IPS-18a (cell line): ENCODE measurements at regions not wholly inside any gene's neighbourhood (a gene's known extent, or its start where the extent isn't known, plus 50 kb on each side); places are given as distances from the start of the nearest gene placed in this dataset.

ENCODE experiments used
- H3K27ac ChIP-seq: one replicate; pipeline ENCODE4 v1.5.1; 2013; ENCODE audit warnings: low read length
- H3K27me3 ChIP-seq: one replicate; pipeline ENCODE4 v1.6.1; 2013; ENCODE audit warnings: mild to moderate bottlenecking, low read length; ENCODE audit not compliant: control insufficient read depth, insufficient read depth
- H3K36me3 ChIP-seq: one replicate; pipeline ENCODE4 v1.6.1; 2013; ENCODE audit warnings: low read depth, low read length; ENCODE audit not compliant: control insufficient read depth
- H3K4me1 ChIP-seq: one replicate; pipeline ENCODE4 v1.6.1; 2013; ENCODE audit warnings: low read depth, low read length; ENCODE audit not compliant: control insufficient read depth
- H3K4me3 ChIP-seq: one replicate; pipeline ENCODE4 v1.5.1; 2013; ENCODE audit warnings: low read length
- H3K9ac ChIP-seq: one replicate; pipeline ENCODE4 v1.6.1; 2013; ENCODE audit warnings: mild to moderate bottlenecking, low read length, moderate library complexity
- H3K9me3 ChIP-seq: one replicate; pipeline ENCODE4 v1.6.1; 2013; ENCODE audit warnings: low read depth, low read length; ENCODE audit not compliant: control insufficient read depth

DNA sequence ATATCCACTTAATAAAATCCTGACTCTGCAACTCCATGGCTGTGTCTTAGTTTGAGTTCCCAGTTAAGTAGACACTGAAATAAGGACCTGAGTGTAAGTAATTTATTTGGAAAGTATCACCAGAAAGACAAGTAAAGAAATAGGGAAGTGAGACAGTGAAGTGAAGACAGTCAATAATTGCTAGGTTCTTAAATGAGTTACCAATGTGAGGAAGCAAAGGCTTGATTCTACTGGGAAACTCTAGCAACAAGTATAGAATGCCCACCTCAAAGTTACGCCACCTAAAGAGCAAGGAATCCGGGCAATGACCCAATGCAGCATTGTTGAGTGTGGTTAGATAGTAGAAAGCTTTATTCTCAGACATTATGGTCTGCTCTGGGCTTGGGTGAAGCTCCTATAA is 383.9 kb downstream of the TLR4 start:
- Histone ChIP-seq H3K36me3 (no peaks in the 10 kb centered on the region), H3K4me3 (no peak overlapping the region), H3K27me3 (no peaks in the 10 kb centered on the region), H3K9ac (no peak overlapping the region), H3K4me1 (no peaks in the 10 kb centered on the region), H3K9me3 (no peaks in the 10 kb centered on the region), H3K27ac (no peak overlapping the region)

DNA sequence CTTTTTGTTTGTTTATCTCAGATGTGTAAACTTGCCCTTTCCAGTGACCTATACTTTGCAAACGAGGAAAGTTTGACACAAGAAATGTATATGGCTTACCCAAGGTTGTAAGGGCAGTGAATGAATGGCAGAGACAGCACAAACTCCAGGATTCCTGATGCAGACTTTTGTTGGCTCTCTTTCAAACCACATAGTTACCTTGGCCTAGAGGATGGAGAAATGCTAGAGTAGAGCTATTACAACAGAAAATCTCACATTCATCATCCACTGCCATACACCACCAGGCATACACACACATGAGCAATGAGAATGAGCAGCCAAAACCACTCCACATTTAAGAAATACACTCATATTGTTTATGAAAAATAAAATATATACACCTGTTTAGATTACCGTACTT is 387.0 kb downstream of the TLR4 start:
- Histone ChIP-seq H3K9ac (no peak overlapping the region), H3K36me3 (no peaks in the 10 kb centered on the region), H3K4me3 (no peak overlapping the region), H3K27ac (no peak overlapping the region), H3K27me3 (no peaks in the 10 kb centered on the region), H3K4me1 (no peaks in the 10 kb centered on the region), H3K9me3 (no peaks in the 10 kb centered on the region)

DNA sequence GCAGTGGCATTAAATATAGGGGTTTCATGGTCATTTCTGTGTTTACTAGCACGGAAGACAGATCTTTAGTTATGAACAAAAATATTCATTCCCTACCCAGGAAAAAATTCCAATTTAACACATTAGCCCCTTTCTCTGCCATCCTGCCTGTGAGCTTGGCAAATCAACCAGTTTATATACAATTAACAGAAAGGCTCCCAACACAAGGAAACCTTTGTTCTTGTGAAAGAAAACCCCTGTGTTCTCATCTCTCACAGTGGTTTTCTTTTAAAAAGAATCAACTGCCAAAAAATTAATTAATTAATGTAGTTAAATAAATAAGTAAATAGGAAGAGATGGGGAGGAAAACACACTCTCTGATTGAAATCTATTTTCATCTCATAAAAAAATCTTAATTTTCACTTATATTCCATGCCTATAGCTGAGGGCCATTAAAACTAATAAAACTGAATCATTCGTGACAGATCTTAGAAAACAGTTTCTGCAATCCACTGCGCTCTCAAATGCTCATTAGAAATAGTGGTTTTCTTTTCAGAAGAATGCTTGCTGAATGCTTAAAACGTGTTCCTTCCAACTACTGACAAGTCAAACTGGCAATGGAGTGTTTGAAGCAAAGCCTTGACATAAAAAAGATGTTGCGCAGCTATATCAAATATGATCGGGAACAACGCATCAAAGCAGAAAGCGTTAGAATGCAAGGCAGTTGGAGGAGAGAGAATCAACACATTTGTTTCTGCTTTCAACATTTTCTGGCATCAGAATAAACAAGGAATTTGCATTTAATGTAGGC is 387.7 kb downstream of the TLR4 start:
- H3K27ac ChIP-seq: no peak overlapping the region
- no peak overlapping the region for H3K9ac ChIP-seq
- H3K36me3 ChIP-seq: no peaks in the 10 kb centered on the region
- no peaks in the 10 kb centered on the region for H3K4me1 ChIP-seq
- H3K9me3 ChIP-seq: no peaks in the 10 kb centered on the region
- H3K27me3 ChIP-seq: no peaks in the 10 kb centered on the region
- no peak overlapping the region for H3K4me3 ChIP-seq

DNA sequence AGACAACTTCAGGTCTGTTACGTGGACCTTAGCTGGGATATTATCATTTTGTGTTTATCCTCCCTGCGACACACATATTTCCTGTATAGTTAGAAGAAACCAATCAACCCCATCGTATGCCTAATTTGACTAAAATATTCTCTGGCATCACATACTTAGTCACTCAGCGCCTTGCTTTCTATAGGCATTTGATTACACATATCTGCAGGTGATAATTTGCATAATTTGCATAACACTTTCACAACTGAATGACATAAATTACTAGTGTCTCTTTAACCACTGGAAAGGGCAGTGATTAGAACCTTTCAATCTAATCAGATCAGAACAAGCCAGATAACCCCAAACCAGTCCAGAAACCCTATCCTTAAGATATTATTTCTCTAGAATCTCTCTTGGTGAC is 390.2 kb downstream of the TLR4 start:
- no peaks in the 10 kb centered on the region for H3K9me3 ChIP-seq
- no peaks in the 10 kb centered on the region for H3K4me1 ChIP-seq
- H3K4me3 ChIP-seq: no peak overlapping the region
- H3K27ac ChIP-seq: no peak overlapping the region
- no peak overlapping the region for H3K9ac ChIP-seq
- no peaks in the 10 kb centered on the region for H3K36me3 ChIP-seq
- H3K27me3 ChIP-seq: no peaks in the 10 kb centered on the region

DNA sequence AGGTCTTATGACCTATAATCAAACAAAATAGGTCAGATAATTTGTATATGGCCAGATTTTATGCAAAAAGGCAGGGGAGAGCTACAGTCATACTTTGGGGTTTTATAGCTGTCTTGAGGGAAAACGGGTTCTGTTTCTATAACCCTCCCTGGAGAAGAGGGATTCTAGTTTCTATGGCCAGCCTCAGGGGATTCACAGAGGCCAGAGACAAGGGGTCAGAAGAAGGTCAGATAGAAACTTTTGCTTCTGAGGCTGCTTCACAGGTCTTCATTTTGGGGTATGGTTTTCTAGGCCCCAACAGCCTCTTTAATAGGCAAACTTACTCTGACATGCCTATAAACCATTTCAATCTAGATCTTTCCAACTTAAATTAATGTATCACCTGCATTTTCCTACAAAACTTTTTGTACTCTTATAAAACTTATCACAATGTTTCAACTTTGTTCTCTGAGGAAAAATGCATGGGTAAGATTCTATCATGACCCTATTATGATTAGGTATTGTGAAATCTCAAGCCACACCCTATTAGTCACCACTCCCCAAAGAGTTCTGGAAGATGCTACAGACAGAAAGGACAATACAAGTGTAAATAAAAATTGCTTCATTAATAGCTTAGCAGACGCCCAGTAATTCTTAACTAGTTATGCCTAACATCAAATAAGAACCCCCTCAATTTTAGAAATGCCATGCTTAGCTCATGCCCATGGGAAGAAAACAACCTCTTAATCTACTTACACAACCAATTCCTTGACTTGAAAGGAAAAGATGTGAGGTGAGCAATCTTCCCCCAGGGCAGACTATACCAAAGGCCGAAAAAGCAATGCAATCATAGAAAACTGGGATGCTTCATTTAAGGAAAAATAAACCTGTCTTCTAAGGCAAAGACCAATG is 396.6 kb downstream of the TLR4 start:
- H3K36me3 ChIP-seq: no peaks in the 10 kb centered on the region
- no peak overlapping the region for H3K9ac ChIP-seq
- H3K27ac ChIP-seq: no peak overlapping the region
- no peaks in the 10 kb centered on the region for H3K9me3 ChIP-seq
- H3K27me3 ChIP-seq: no peaks in the 10 kb centered on the region
- no peak overlapping the region for H3K4me3 ChIP-seq
- H3K4me1 ChIP-seq: no peaks in the 10 kb centered on the region

DNA sequence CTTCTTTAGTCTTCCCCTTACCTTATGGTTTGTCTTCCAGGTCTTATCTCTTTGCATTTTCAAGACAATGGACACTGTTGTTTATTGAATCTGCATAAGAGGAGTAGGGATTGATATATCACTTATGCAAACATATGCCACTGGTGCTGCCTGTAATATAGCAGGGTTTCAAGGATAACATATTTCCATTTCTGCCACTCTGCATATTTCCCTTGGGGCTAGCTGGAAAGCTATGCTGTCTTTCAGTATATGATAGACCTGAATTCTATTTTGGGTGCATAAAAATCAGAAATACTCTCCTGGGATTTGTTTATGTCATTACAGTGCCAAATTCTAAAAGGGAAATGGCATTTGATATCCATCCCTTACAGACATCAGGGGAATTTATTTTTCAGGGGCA is 400.2 kb downstream of the TLR4 start:
- Histone ChIP-seq H3K36me3 (no peaks in the 10 kb centered on the region), H3K4me1 (peaks cover under 1% of the 10 kb centered on the region), H3K9ac (no peak overlapping the region), H3K27ac (no peak overlapping the region), H3K9me3 (no peaks in the 10 kb centered on the region), H3K27me3 (no peaks in the 10 kb centered on the region), H3K4me3 (no peak overlapping the region)

DNA sequence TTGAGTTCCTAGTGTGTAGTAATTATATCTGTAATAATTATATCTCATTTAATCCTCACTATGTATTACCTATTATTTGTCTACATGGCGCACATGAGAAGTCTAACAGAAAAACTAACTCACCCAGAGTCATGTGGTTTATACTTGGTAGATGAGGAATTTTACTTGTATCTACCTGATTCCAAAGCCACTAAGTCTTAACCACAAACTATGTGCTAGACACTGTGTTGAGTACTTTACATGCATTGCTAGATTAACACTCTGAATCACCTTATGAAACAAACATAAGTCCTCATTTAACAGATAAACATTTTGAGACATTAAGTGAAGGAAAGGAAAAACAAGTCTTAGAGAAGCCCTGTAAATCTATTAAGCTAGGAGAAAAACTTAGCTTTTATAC is 404.8 kb downstream of the TLR4 start:
- no peaks in the 10 kb centered on the region for H3K36me3 ChIP-seq
- H3K9ac ChIP-seq: no peak overlapping the region
- no peaks in the 10 kb centered on the region for H3K27me3 ChIP-seq

DNA sequence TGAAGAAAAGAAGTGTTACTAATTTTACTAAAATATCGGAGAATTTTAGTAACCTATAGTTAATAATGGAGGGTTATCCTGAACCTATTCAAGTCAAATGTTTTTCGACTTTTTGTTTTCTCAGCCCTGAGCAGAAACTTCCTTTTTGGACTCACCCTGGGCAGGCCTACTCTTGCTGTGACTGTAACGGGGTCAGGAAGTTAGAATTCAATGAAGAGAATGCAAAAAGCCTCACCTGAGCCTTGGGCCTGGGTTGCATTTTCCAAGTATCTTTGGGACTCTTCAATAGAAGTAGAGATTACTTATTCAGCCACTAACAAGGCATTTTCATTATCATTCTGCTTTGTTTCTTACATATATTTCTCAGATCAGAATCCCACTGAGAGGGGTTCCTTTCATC is 405.3 kb downstream of the TLR4 start:
- H3K9ac ChIP-seq: no peak overlapping the region
- no peak overlapping the region for H3K4me3 ChIP-seq
- no peak overlapping the region for H3K27ac ChIP-seq
- no peaks in the 10 kb centered on the region for H3K27me3 ChIP-seq
- no peaks in the 10 kb centered on the region for H3K9me3 ChIP-seq
- H3K36me3 ChIP-seq: no peaks in the 10 kb centered on the region
- peaks cover 16% of the 10 kb centered on the region for H3K4me1 ChIP-seq

More for the DNA sequence above, 404.8 kb downstream of the TLR4 start:
- peaks cover 16% of the 10 kb centered on the region for H3K4me1 ChIP-seq
- no peak overlapping the region for H3K4me3 ChIP-seq
- H3K27ac ChIP-seq: no peak overlapping the region
- no peaks in the 10 kb centered on the region for H3K9me3 ChIP-seq

DNA sequence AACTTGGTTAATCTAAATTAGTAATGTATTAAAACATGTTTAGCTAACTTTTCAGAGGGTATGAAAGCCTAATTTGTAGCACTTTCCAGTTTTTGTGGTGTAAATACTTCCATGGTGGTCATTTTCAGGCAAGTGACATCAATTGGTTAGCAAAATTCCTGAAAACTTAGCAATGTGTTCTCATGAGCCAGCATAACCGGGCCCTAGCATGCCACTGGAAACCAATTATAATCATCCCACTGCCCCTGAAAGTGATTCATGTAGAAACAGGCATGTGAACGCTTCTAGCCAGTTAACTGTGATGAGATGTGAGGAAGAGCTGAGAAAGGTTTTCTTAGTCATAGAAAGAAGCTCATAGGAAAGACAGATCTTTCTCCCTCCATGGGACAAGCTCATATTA is 417.2 kb downstream of the TLR4 start:
- no peak overlapping the region for H3K27ac ChIP-seq
- H3K4me3 ChIP-seq: no peak overlapping the region
- no peaks in the 10 kb centered on the region for H3K36me3 ChIP-seq
- H3K27me3 ChIP-seq: no peaks in the 10 kb centered on the region
- H3K9me3 ChIP-seq: no peaks in the 10 kb centered on the region
- no peak overlapping the region for H3K9ac ChIP-seq
- peaks cover 14% of the 10 kb centered on the region for H3K4me1 ChIP-seq

DNA sequence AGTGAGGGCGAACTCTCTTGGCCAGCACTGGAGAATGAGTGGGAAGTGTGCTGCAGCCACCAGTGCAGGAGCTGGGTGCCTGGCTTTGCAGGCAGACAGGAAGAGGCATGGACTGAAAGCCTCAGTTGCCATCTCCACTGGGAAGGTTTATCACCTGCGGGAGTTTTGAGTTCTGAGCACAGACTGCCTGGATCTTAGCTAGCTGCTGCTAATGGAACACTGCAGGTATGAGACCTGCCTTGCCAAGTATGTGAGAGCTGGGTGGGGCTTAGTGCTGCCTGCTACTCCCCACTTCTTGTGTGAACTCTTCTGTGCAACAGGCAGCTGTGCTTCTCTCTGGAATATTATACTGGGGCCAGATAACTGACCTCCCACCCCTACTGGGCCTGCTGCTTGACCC is 424.1 kb downstream of the TLR4 start:
- Histone ChIP-seq H3K4me1 (no peaks in the 10 kb centered on the region), H3K27ac (no peak overlapping the region)

DNA sequence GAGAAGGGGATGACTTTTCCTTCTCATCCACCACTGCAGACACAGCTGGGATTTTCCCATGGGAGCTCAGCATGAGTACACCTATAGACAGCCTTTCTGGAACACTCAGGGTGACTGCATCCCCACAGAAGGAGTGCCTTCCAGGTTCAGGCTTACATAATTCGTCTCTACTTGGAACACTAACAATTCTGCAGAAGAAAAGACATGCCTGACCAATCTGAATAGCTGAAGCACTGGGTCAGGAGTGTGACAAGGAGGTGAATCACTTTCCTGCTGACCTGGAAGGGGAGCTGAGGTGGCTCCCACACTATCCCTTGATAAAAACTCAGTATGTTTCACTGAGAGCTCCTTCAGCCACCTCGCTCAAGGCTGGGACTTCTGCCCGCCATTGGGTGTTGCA is 425.3 kb downstream of the TLR4 start:
- no peaks in the 10 kb centered on the region for H3K4me1 ChIP-seq
- H3K36me3 ChIP-seq: no peaks in the 10 kb centered on the region
- H3K27me3 ChIP-seq: no peaks in the 10 kb centered on the region
- no peak overlapping the region for H3K4me3 ChIP-seq
- no peak overlapping the region for H3K9ac ChIP-seq
- no peak overlapping the region for H3K27ac ChIP-seq
- no peaks in the 10 kb centered on the region for H3K9me3 ChIP-seq

More for the DNA sequence above, 424.1 kb downstream of the TLR4 start:
- Histone ChIP-seq H3K27me3 (no peaks in the 10 kb centered on the region), H3K9ac (no peak overlapping the region), H3K4me3 (no peak overlapping the region), H3K36me3 (no peaks in the 10 kb centered on the region), H3K9me3 (no peaks in the 10 kb centered on the region)
